Astrocyte (in vitro differentiated cells and primary cell): ENCODE measurements at regions not wholly inside any gene's neighbourhood (a gene's known extent, or its start where the extent isn't known, plus 50 kb on each side); places are given as distances from the start of the nearest gene placed in this dataset.
"Not testable (repeated sequence)": the region's sequence is repeated elsewhere in the genome, so short reads cannot be mapped to it uniquely, and the experiment has no call there.

Source experiments
- DNase-seq: peaks from one replicate; pipeline ENCODE4 v3.0.0-alpha.2; 2010; ENCODE audit warnings: low read depth
- FAIRE-seq: peaks from 2 replicates; lab custom pipeline; 2011; peaks lifted over from hg19 to GRCh38; lab: Jason Lieb, UNC
- H2AFZ ChIP-seq: 2 replicates; pipeline ENCODE4 v1.6.0; 2012; ENCODE audit warnings: low read depth, low read length, inconsistent platforms
- H3K27ac ChIP-seq: 2 replicates; pipeline ENCODE4 v1.5.1; 2011; ENCODE audit warnings: low read depth, low read length, inconsistent platforms
- H3K27me3 ChIP-seq: 2 replicates; pipeline ENCODE4 v1.6.0; 2011; ENCODE audit warnings: low read length, inconsistent platforms; ENCODE audit not compliant: insufficient read depth
- H3K36me3 ChIP-seq: 2 replicates; pipeline ENCODE4 v1.5.1; 2011; ENCODE audit warnings: low read length, inconsistent platforms; ENCODE audit not compliant: insufficient read depth
- H3K4me1 ChIP-seq: 2 replicates; pipeline ENCODE4 v1.5.1; 2011; ENCODE audit warnings: low read length, inconsistent platforms; ENCODE audit not compliant: insufficient read depth
- H3K4me2 ChIP-seq: 2 replicates; pipeline ENCODE4 v1.6.0; 2012; ENCODE audit warnings: low read length, inconsistent platforms
- H3K4me3 ChIP-seq: 2 replicates; pipeline ENCODE4 v1.5.1; 2011; ENCODE audit warnings: low read depth, mild to moderate bottlenecking, low read length, inconsistent platforms; ENCODE audit not compliant: insufficient read depth
- H3K79me2 ChIP-seq: 2 replicates; pipeline ENCODE4 v1.6.0; 2012; ENCODE audit warnings: mild to moderate bottlenecking, low read length, inconsistent platforms; ENCODE audit not compliant: insufficient read depth
- H3K9ac ChIP-seq: 2 replicates; pipeline ENCODE4 v1.6.0; 2012; ENCODE audit warnings: mild to moderate bottlenecking, low read length, inconsistent platforms
- H3K9me3 ChIP-seq: 2 replicates; pipeline ENCODE4 v1.5.1; 2012; ENCODE audit warnings: low read depth, mild to moderate bottlenecking, low read length, inconsistent platforms; ENCODE audit not compliant: insufficient read depth
- H4K20me1 ChIP-seq: 2 replicates; pipeline ENCODE4 v1.6.0; 2012; ENCODE audit warnings: low read length, inconsistent platforms; ENCODE audit not compliant: insufficient read depth
- H3K27ac Mint-ChIP-seq: one replicate; pipeline ENCODE4 v1.8.0; 2021; ENCODE audit warnings: mild to moderate bottlenecking, mixed read lengths; ENCODE audit not compliant: unreplicated experiment
- H3K27me3 Mint-ChIP-seq: one replicate; pipeline ENCODE4 v1.8.0; 2021; ENCODE audit warnings: low read depth, mixed read lengths; ENCODE audit not compliant: unreplicated experiment
- H3K36me3 Mint-ChIP-seq: one replicate; pipeline ENCODE4 v1.8.0; 2021; ENCODE audit warnings: low read depth, mixed read lengths; ENCODE audit not compliant: unreplicated experiment
- H3K4me1 Mint-ChIP-seq: one replicate; pipeline ENCODE4 v1.8.0; 2021; ENCODE audit warnings: low read depth, mixed read lengths; ENCODE audit not compliant: unreplicated experiment
- H3K4me3 Mint-ChIP-seq: one replicate; pipeline ENCODE4 v1.8.0; 2021; ENCODE audit warnings: mild to moderate bottlenecking, moderate library complexity, mixed read lengths; ENCODE audit not compliant: unreplicated experiment
- H3K9me3 Mint-ChIP-seq: one replicate; pipeline ENCODE4 v1.8.0; 2021; ENCODE audit warnings: mild to moderate bottlenecking, mixed read lengths; ENCODE audit not compliant: unreplicated experiment
- CTCF ChIP-seq: IDR thresholded peaks from 2 replicates; pipeline ENCODE4 v1.5.1; 2011; ENCODE audit warnings: low read depth, mild to moderate bottlenecking, inconsistent platforms, low read length, moderate library complexity; ENCODE audit not compliant: insufficient read depth
- EZH2 ChIP-seq: IDR thresholded peaks from 2 replicates; pipeline ENCODE4 v1.6.1; 2012; ENCODE audit warnings: mild to moderate bottlenecking, low read length, inconsistent platforms; ENCODE audit not compliant: insufficient read depth

GRCh38 chr15:95772982-95773381, 557.5 kb upstream of the NR2F2 start:
- H3K4me3 Mint-ChIP-seq, result no peak overlapping the region
- H3K27ac ChIP-seq, result no peak overlapping the region
- no peak overlapping the region for H3K9ac ChIP-seq
- H3K27me3 Mint-ChIP-seq, result no peaks in the 10 kb centered on the region
- H3K27ac Mint-ChIP-seq, result no peak overlapping the region
- no peaks in the 10 kb centered on the region for H4K20me1 ChIP-seq
- no peak overlapping the region for H2AFZ ChIP-seq
- no peaks in the 10 kb centered on the region for H3K27me3 ChIP-seq
- no peaks in the 10 kb centered on the region for H3K36me3 Mint-ChIP-seq
- H3K9me3 ChIP-seq, result no peaks in the 10 kb centered on the region
- H3K4me3 ChIP-seq, result no peak overlapping the region
- peaks cover 2% of the 10 kb centered on the region for H3K9me3 Mint-ChIP-seq
- no peak overlapping the region for H3K4me2 ChIP-seq
- H3K4me1 ChIP-seq, result peaks cover 6% of the 10 kb centered on the region
- H3K36me3 ChIP-seq, result no peaks in the 10 kb centered on the region
- no peak for TF ChIP-seq EZH2
- no peak for TF ChIP-seq CTCF
- H3K79me2 ChIP-seq, result no peaks in the 10 kb centered on the region
- no peak for FAIRE-seq
- peaks cover 6% of the 10 kb centered on the region for H3K4me1 Mint-ChIP-seq
- DNase-seq, result no peak

- no peaks in the 10 kb centered on the region for H4K20me1 ChIP-seq
- no peaks in the 10 kb centered on the region for H3K27me3 Mint-ChIP-seq
- H3K4me1 Mint-ChIP-seq, result no peaks in the 10 kb centered on the region
- no peak overlapping the region for H3K27ac Mint-ChIP-seq
- no peak overlapping the region for H3K9ac ChIP-seq
- H3K27me3 ChIP-seq, result no peaks in the 10 kb centered on the region
- H3K4me3 ChIP-seq, result no peak overlapping the region
- peaks cover 12% of the 10 kb centered on the region for H3K9me3 ChIP-seq
- TF ChIP-seq EZH2, result no peak
- TF ChIP-seq CTCF, result no peak
- H3K27ac ChIP-seq, result no peak overlapping the region
- H3K4me2 ChIP-seq, result no peak overlapping the region
- FAIRE-seq (no peak), DNase-seq (no peak)
- H3K9me3 Mint-ChIP-seq, result peaks cover 29% of the 10 kb centered on the region
- no peaks in the 10 kb centered on the region for H3K79me2 ChIP-seq
- H2AFZ ChIP-seq, result no peak overlapping the region
- H3K4me3 Mint-ChIP-seq, result no peak overlapping the region
- no peaks in the 10 kb centered on the region for H3K36me3 ChIP-seq
- no peaks in the 10 kb centered on the region for H3K4me1 ChIP-seq
- H3K36me3 Mint-ChIP-seq, result peaks cover 2% of the 10 kb centered on the region
These were observed 546.0 kb upstream of the NR2F2 start for GRCh38 chr15:95784508-95784907.

DNA sequence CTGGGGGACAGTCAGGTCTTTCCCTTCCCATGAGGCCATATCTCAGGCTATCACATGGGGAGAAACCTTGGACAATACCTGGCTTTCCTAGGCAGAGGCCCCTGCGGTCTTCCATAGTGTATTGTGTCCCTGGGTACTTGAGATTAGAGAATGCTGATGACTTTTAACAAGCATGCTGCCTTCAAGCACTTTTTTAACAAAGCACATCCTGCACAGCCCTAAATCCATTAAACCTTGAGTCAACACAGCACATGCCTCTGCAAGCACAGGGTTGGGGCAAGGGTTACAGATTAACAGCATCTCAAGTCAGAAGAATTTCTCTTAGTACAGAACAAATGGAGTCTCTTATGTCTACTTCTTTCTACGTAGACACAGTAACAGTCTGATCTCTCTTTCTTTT, 545.2 kb upstream of the NR2F2 start:
- H3K79me2 ChIP-seq, H3K27ac ChIP-seq, H2AFZ ChIP-seq, H3K36me3 ChIP-seq, H3K27me3 ChIP-seq, H3K4me3 Mint-ChIP-seq, H4K20me1 ChIP-seq, H3K4me3 ChIP-seq, DNase-seq, H3K4me1 Mint-ChIP-seq, H3K36me3 Mint-ChIP-seq, H3K4me2 ChIP-seq, FAIRE-seq, H3K27me3 Mint-ChIP-seq, H3K4me1 ChIP-seq, H3K27ac Mint-ChIP-seq, H3K9ac ChIP-seq: not testable (repeated sequence)
- H3K9me3 ChIP-seq, result peaks cover 12% of the 10 kb centered on the region
- peaks cover 29% of the 10 kb centered on the region for H3K9me3 Mint-ChIP-seq
